ENCODE measurements at regions not wholly inside any gene's neighbourhood (a gene's known extent, or its start where the extent isn't known, plus 50 kb on each side); places are given as distances from the start of the nearest gene placed in this dataset.

GRCh38 chr13:90675129-90675528, 672.4 kb upstream of the MIR17HG start:
- no peak for DNase-seq (ENCODE audit: low read depth)

- no peak for DNase-seq (ENCODE audit: low read depth)
These were observed 666.7 kb upstream of the MIR17HG start for GRCh38 chr13:90680826-90681225.

DNA sequence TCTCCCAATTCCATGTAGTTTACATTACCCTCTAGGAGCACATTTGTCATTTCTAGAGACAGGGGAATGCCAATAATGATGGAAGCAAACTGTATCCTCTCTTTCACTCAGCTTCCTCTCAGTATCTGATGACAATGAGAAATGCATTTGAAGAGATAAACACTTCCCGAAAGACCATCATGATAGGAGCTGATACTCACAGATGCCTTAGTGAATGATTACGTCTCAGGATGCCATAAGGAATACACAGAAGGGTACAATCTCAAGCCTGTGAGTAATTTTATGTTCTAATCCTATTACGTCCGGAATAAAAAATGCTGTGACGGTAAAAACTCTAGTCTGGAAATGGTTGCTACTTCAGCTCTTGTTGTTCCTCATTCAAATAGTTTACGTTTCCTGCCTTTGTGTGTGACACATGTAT, 663.8 kb upstream of the MIR17HG start:
- no peak for DNase-seq (ENCODE audit: low read depth)

- DNase-seq (ENCODE audit: low read depth), result peak; percentile 40
These were observed 661.0 kb upstream of the MIR17HG start for GRCh38 chr13:90686442-90686841.

GRCh38 chr13:90689111-90689510, 658.4 kb upstream of the MIR17HG start:
- no peak for DNase-seq (ENCODE audit: low read depth)

DNA sequence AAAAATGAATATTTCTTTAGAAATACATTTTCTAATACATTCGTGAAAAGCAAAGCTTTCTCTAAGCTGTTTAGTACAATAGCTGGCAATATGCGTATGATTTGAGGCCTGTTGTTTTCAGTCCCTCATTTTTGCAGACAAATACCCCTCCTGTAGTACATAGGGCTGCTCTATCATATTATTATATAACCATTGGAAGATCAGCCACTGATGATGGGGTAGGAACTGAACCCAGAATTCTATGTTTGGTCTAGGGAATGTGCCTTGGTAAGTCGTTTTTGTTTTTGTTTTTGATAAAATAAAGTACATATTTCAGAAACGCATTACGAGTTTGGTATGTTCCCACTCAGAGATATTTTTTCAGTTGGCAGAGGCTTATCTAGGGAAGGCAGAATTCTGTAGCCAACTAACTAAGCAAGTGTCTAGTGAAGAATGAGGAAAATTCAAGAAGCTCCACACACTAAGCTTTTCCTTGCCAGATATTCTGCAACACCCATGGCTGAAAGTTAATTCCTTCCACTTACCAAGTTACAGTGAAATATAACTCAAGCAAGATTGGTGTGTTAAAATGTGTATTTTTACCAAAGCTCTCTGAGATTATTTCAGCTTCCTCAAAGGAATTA, 656.9 kb upstream of the MIR17HG start:
- DNase-seq (ENCODE audit: low read depth), result no peak

- no peak for DNase-seq (ENCODE audit: low read depth)
These were observed 651.2 kb upstream of the MIR17HG start for GRCh38 chr13:90696254-90696653.

- no peak for DNase-seq (ENCODE audit: low read depth)
These were observed 650.8 kb upstream of the MIR17HG start for GRCh38 chr13:90696656-90697055.

DNA sequence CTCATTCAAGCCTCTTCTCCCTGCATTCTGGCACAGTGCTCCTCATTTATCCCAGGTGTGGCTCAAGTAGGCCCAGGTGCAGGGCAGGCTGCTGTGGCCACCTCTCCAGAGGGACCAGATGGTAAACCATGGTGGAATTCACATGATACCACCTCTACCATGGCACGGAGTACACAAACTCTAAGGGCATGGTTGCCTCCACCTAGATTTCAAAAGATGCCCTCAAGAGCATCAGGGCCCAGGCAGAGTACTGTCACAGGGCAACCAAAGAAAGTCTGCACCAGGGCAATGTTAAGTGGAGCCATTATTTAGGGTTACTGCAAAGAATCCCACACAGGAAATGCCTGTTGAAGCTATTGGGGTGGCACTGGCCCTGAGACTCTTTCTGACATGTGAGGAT, 647.1 kb upstream of the MIR17HG start:
- DNase-seq (ENCODE audit: low read depth), result no peak

- DNase-seq (ENCODE audit: low read depth), result no peak
These were observed 646.2 kb upstream of the MIR17HG start for GRCh38 chr13:90701264-90701663.

- DNase-seq (ENCODE audit: low read depth), result no peak
These were observed 645.4 kb upstream of the MIR17HG start for GRCh38 chr13:90702050-90702449.

GRCh38 chr13:90706631-90707030, 640.9 kb upstream of the MIR17HG start:
- no peak for DNase-seq (ENCODE audit: low read depth)

GRCh38 chr13:90708128-90708527, 639.4 kb upstream of the MIR17HG start:
- DNase-seq (ENCODE audit: low read depth), result no peak

- DNase-seq (ENCODE audit: low read depth), result no peak
These were observed 638.2 kb upstream of the MIR17HG start for GRCh38 chr13:90709319-90709718.

GRCh38 chr13:90710164-90710759, 637.2 kb upstream of the MIR17HG start:
- no peak for DNase-seq (ENCODE audit: low read depth)

- no peak for DNase-seq (ENCODE audit: low read depth)
These were observed 633.9 kb upstream of the MIR17HG start for GRCh38 chr13:90713441-90714133.

GRCh38 chr13:90715485-90715884, 632.0 kb upstream of the MIR17HG start:
- DNase-seq (ENCODE audit: low read depth), result no peak

- DNase-seq (ENCODE audit: low read depth), result peak; percentile 33
These were observed 630.0 kb upstream of the MIR17HG start for GRCh38 chr13:90717451-90717936.

GRCh38 chr13:90719461-90719860, 628.0 kb upstream of the MIR17HG start:
- no peak for DNase-seq (ENCODE audit: low read depth)

GRCh38 chr13:90721937-90722336, 625.5 kb upstream of the MIR17HG start:
- DNase-seq (ENCODE audit: low read depth), result no peak

- no peak for DNase-seq (ENCODE audit: low read depth)
These were observed 624.1 kb upstream of the MIR17HG start for GRCh38 chr13:90723381-90723780.

- DNase-seq (ENCODE audit: low read depth), result no peak
These were observed 621.1 kb upstream of the MIR17HG start for GRCh38 chr13:90726375-90726774.

GRCh38 chr13:90732049-90732448, 615.4 kb upstream of the MIR17HG start:
- DNase-seq (ENCODE audit: low read depth), result no peak

Measured in HS-5 (cell line).